H1 (cell line): ENCODE measurements at regions not wholly inside any gene's neighbourhood (a gene's known extent, or its start where the extent isn't known, plus 50 kb on each side); places are given as distances from the start of the nearest gene placed in this dataset.

Experiments used
- RNF2 ChIP-seq: fragments of 200-900, 300-1000 bp; sonication (generic); IDR thresholded peaks from 2 replicates; pipeline ENCODE4 v1.7.1; 2016; ENCODE audit warnings: borderline replicate concordance, low read depth, mild to moderate bottlenecking, antibody characterized with exemption, low read length; ENCODE audit not compliant: poor library complexity, severe bottlenecking; ENCODE audit errors: missing control alignments

DNA sequence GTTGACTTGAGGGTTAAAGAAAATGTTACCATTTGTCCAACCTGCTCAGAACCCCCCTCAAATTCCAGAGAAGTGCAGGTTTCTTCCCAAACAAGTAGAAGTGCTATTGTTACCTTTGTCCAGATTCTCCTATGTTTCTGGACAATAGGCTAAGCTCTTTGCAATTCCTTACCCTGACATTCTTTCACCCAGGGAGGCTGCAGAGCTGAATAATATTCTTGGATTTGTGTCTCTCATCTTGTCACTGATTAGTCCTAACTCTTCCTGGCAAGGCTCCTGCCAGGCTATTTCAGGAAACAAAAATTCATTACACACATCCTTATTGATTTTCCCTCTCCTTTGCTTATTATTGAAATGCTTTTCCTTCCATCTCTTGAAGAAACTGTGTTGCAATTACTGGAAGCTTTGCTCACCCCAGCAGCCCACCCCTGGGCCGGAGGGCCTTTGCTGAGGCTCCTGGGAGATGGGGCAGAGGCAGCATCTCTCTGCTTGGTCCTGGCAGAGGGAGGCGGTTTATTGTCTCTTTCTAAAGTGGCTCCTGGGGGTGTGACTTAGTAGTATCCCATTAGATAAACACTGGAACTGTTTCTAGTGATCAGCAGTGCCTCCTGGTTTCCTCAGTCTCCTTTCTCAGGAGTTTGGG, 207.5 kb upstream of the PELI2 start (continued):
- no peak for TF ChIP-seq RNF2
